GM21723 (cell line): ENCODE measurements at regions not wholly inside any gene's neighbourhood (a gene's known extent, or its start where the extent isn't known, plus 50 kb on each side); places are given as distances from the start of the nearest gene placed in this dataset.

ENCODE experiments used
- ATAC-seq: cut with Tn5 transposase; IDR thresholded peaks from one replicate; pipeline ENCODE4 v1.9.1; 2021; ENCODE audit warnings: mild to moderate bottlenecking, moderate library complexity; ENCODE audit not compliant: unreplicated experiment

GRCh38 chr14:62130441-62130840 lies 368.2 kb downstream of the SNAPC1 start:
- ATAC-seq, result no peak

- ATAC-seq, result no peak
Measured at GRCh38 chr14:62133776-62134550, 371.7 kb downstream of the SNAPC1 start.

- no peak for ATAC-seq
Measured at GRCh38 chr14:62138593-62138992, 376.4 kb downstream of the SNAPC1 start.

GRCh38 chr14:62141139-62141538 lies 378.9 kb downstream of the SNAPC1 start:
- ATAC-seq, result no peak

GRCh38 chr14:62143245-62143644 lies 381.0 kb downstream of the SNAPC1 start:
- no peak for ATAC-seq

GRCh38 chr14:62144863-62145262 lies 382.6 kb downstream of the SNAPC1 start:
- ATAC-seq, result no peak

- no peak for ATAC-seq
Measured at GRCh38 chr14:62146030-62146429, 383.8 kb downstream of the SNAPC1 start.

- no peak for ATAC-seq
Measured at GRCh38 chr14:62156052-62156451, 393.8 kb downstream of the SNAPC1 start.

- ATAC-seq, result no peak
Measured at GRCh38 chr14:62158779-62159178, 396.6 kb downstream of the SNAPC1 start.

GRCh38 chr14:62159314-62159713 lies 397.1 kb downstream of the SNAPC1 start:
- no peak for ATAC-seq

DNA sequence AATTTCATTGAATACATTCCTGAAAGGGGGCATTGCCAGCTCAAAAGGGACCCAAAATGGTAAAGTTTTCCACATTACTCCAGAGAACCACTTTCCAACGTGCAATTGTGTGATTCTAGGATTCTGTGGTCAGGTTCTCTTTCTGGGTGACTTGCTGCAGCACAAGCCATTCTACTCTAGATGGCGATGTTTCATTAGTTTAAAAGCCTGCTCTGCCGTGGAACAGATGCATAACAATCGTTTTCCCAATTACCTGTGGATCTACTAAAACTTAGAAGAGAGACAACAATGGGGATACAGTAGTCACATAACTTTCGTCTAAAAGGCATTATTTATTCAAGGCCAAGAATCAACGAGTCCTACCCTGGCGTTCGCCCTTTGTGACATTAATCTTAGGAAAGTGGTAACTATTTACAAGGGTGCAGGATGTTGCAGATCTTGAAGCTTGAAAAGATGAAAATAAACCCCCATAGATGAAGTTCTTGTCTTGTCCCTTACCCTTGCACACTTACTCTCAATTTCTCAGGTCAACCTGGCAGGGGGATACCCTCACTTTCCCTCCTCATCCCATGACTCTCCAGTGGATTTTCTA lies 400.9 kb downstream of the SNAPC1 start:
- ATAC-seq, result peak; percentile 69

GRCh38 chr14:62168564-62169155 lies 406.4 kb downstream of the SNAPC1 start:
- ATAC-seq, result no peak

DNA sequence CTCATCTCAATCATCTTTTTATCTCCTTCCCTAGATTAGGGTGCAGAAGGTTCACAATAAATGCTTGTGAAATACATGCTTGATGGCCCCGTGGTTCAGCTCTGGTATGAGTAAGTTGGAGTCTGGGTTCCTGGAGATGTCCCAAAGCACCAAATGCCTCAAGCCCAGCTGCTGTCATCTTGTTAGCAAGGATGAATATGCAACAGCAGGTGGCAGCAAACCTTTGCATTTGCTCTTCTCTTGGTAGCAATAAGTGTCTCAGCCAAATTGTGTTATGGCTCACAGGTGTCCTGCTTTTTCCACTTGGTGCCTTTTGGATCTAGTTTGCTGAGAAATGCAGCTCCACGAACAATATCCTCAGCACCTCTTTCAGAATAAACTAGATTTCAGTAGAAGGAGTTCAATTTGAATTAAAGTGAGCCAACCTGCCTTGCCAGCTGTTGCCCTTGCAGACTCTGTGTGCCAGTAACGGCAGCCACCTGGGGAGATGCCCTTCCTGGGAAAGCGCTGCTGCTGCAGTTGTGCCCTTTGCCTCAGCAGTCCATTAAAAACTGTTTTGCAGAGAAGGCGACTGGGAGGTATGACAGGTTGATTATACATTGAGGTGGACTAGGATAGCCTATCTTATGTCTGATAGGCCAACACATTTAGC lies 417.3 kb downstream of the SNAPC1 start:
- ATAC-seq, result no peak

GRCh38 chr14:62181591-62181990 lies 419.4 kb downstream of the SNAPC1 start:
- no peak for ATAC-seq

- ATAC-seq, result no peak
Measured at GRCh38 chr14:62185078-62185477, 422.9 kb downstream of the SNAPC1 start.

DNA sequence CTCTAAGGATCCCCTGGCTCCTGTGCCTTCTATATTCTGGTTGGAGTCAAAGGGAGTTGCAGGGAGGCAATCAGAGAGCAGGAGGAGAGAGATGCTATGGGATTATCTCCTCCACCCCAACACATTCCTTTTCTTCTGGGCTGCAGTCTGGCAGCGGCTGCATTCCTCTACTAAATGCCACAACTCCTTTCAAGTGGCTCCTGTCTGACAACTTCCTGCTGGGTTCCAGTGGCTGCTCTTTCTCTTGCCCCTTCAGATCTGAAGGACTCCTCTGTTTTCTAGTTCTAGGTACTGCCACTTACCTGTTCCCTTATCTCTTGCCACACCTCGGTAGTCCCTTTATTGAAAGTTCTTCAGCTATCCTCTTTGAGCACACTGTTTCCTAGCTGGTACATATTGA lies 425.0 kb downstream of the SNAPC1 start:
- no peak for ATAC-seq

- no peak for ATAC-seq
Measured at GRCh38 chr14:62189698-62190097, 427.5 kb downstream of the SNAPC1 start.

- no peak for ATAC-seq
Measured at GRCh38 chr14:62206456-62206855, 444.2 kb downstream of the SNAPC1 start.

- no peak for ATAC-seq
Measured at GRCh38 chr14:62209287-62209899, 447.2 kb downstream of the SNAPC1 start.

GRCh38 chr14:62213516-62213915 lies 451.3 kb downstream of the SNAPC1 start:
- no peak for ATAC-seq

- no peak for ATAC-seq
Measured at GRCh38 chr14:62216121-62216520, 453.9 kb downstream of the SNAPC1 start.
